ENCODE measurements at regions not wholly inside any gene's neighbourhood (a gene's known extent, or its start where the extent isn't known, plus 50 kb on each side); places are given as distances from the start of the nearest gene placed in this dataset.
A peak's percentile ranks its signal among the peaks of the same experiment; 100 is the strongest.

GRCh38 chr21:38923429-38923828 is 117.7 kb downstream of the ETS2 start:
- DNase-seq, result no peak

- DNase-seq, result no peak
These were observed 116.9 kb downstream of the ETS2 start for GRCh38 chr21:38922474-38923235.

GRCh38 chr21:38921511-38922251 is 116.0 kb downstream of the ETS2 start:
- DNase-seq, result no peak

- no peak for DNase-seq
These were observed 115.1 kb downstream of the ETS2 start for GRCh38 chr21:38920631-38921398.

- no peak for DNase-seq
These were observed 113.0 kb downstream of the ETS2 start for GRCh38 chr21:38918607-38919346.

- peak; percentile 88 for DNase-seq
These were observed 111.5 kb downstream of the ETS2 start for GRCh38 chr21:38917043-38917774.

- peak; percentile 34 for DNase-seq
These were observed 110.7 kb downstream of the ETS2 start for GRCh38 chr21:38916214-38916964.

GRCh38 chr21:38915546-38915945 is 109.8 kb downstream of the ETS2 start:
- no peak for DNase-seq

- DNase-seq, result no peak
These were observed 109.0 kb downstream of the ETS2 start for GRCh38 chr21:38914528-38915293.

- DNase-seq, result no peak
These were observed 108.3 kb downstream of the ETS2 start for GRCh38 chr21:38913893-38914527.

GRCh38 chr21:38913120-38913892 is 107.6 kb downstream of the ETS2 start:
- peak; percentile 39 for DNase-seq

- no peak for DNase-seq
These were observed 107.0 kb downstream of the ETS2 start for GRCh38 chr21:38912789-38913119.

- DNase-seq, result no peak
These were observed 106.4 kb downstream of the ETS2 start for GRCh38 chr21:38912102-38912629.

GRCh38 chr21:38911484-38912101 is 105.9 kb downstream of the ETS2 start:
- no peak for DNase-seq

- no peak for DNase-seq
These were observed 104.8 kb downstream of the ETS2 start for GRCh38 chr21:38910390-38911067.

GRCh38 chr21:38909929-38910328 is 104.2 kb downstream of the ETS2 start:
- no peak for DNase-seq

- no peak for DNase-seq
These were observed 103.4 kb downstream of the ETS2 start for GRCh38 chr21:38909109-38909508.

GRCh38 chr21:38908537-38908936 is 102.8 kb downstream of the ETS2 start:
- no peak for DNase-seq
